Lung (tissue), 11 donors: ENCODE measurements at regions not wholly inside any gene's neighbourhood (a gene's known extent, or its start where the extent isn't known, plus 50 kb on each side); places are given as distances from the start of the nearest gene placed in this dataset.

Experiments
- ATAC-seq: fragments of 200-7000 bp; cut with Tn5 transposase; one replicate; pipeline ENCODE4 v1.9.1; 2020; ENCODE audit warnings: moderate number of reproducible peaks; ENCODE audit not compliant: insufficient read depth, low FRiP score
- DNase-seq, 3 donors: peaks; one replicate each; pipeline ENCODE4 v3.0.0-alpha.2; 2013 to 2017
- H3K27ac ChIP-seq, 2 donors: one replicate each; pipeline ENCODE4 v1.5.1; 2013; ENCODE audit warnings: mild to moderate bottlenecking in 2 of 2, moderate library complexity in 2 of 2, control low read depth in 1 of 2, inconsistent platforms in 1 of 2, low read depth in 1 of 2, low read length in 1 of 2
- H3K27me3 ChIP-seq, 3 donors: one replicate each; pipeline ENCODE4 v1.5.1; 2013; ENCODE audit warnings: low read length in 2 of 3; ENCODE audit not compliant: control insufficient read depth in 3 of 3, insufficient read depth in 3 of 3
- H3K36me3 ChIP-seq, 4 donors: one replicate each; pipeline ENCODE4 v1.5.1; 2013; ENCODE audit warnings: low read length in 4 of 4, mild to moderate bottlenecking in 1 of 4, moderate library complexity in 1 of 4; ENCODE audit not compliant: control insufficient read depth in 4 of 4, insufficient read depth in 4 of 4
- H3K4me1 ChIP-seq, 5 donors: one replicate each; pipeline ENCODE4 v1.5.1; 2013; ENCODE audit warnings: low read length in 5 of 5, mild to moderate bottlenecking in 2 of 5, moderate library complexity in 1 of 5; ENCODE audit not compliant: control insufficient read depth in 5 of 5, insufficient read depth in 5 of 5
- H3K4me3 ChIP-seq: one replicate; pipeline ENCODE4 v1.5.1; 2013; ENCODE audit warnings: mild to moderate bottlenecking, control low read depth, moderate library complexity
- H3K9ac ChIP-seq, 2 donors: one replicate each; pipeline ENCODE4 v1.5.1; 2013; ENCODE audit warnings: low read length in 2 of 2, control low read depth in 1 of 2; ENCODE audit not compliant: insufficient read depth in 1 of 2
- H3K9me3 ChIP-seq, 4 donors: one replicate each; pipeline ENCODE4 v1.5.1; 2013; ENCODE audit warnings: low read length in 3 of 4, mild to moderate bottlenecking in 1 of 4, moderate library complexity in 1 of 4; ENCODE audit not compliant: control insufficient read depth in 4 of 4, insufficient read depth in 3 of 4
- WGBS, 2 donors: extraction: QIAGEN DNeasy Blood & Tissue Kit; methylation state at CpG; one replicate each; pipeline ENCODE4 v1.1.7; 2013; 5-methylcytosine and 5-hydroxymethylcytosine counted together
- TF ChIP-seq, protein P1 (sequence below): IDR thresholded peaks from 2 replicates; pipeline ENCODE4 v1.5.1; 2012; ENCODE audit warnings: mild to moderate bottlenecking; ENCODE audit errors: control extremely low read depth, extremely low read depth
- donor health status: control.
- donor health status: control.
- donor health status: Bipolar disorder and iron deficiency.
- donor health status: healthy.
- donor health status: DM: yes; HTN: yes; CAD: no.

DNA sequence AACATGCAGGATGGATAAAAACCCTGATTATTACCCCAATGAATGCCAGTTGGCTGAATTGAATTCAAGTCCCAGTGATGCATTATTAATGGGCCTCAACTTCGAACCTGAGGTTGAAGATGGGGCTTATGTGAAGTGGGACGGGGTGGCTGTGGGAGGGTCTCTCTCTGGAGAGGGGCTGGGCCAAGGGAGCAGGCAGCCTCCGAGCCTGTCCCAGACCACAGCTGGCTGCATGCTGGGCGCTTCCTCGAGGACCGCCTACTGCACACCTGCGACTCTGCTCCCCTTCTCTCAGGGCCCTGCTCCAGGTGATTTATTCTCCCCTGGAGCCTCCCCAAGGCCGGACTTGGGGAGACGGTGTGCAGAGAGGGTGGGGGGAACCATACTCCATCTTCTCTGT is 568.3 kb downstream of the CCDC171 start:
- H3K36me3 ChIP-seq = no peaks in the 10 kb centered on the region
- H3K9ac ChIP-seq = no peak overlapping the region
- ATAC-seq (no peak), DNase-seq (no peak)
- WGBS, 2 donors = 88 to 90% methylated on average over 9 of the region's 9 CpGs
- no peak overlapping the region for H3K4me3 ChIP-seq
- no peaks in the 10 kb centered on the region for H3K9me3 ChIP-seq
- peaks cover 0 to 16% (median 0%) of the 10 kb centered on the region in 5 donors for H3K4me1 ChIP-seq
- H3K27ac ChIP-seq = no peak overlapping the region
- TF ChIP-seq, protein P1, sequence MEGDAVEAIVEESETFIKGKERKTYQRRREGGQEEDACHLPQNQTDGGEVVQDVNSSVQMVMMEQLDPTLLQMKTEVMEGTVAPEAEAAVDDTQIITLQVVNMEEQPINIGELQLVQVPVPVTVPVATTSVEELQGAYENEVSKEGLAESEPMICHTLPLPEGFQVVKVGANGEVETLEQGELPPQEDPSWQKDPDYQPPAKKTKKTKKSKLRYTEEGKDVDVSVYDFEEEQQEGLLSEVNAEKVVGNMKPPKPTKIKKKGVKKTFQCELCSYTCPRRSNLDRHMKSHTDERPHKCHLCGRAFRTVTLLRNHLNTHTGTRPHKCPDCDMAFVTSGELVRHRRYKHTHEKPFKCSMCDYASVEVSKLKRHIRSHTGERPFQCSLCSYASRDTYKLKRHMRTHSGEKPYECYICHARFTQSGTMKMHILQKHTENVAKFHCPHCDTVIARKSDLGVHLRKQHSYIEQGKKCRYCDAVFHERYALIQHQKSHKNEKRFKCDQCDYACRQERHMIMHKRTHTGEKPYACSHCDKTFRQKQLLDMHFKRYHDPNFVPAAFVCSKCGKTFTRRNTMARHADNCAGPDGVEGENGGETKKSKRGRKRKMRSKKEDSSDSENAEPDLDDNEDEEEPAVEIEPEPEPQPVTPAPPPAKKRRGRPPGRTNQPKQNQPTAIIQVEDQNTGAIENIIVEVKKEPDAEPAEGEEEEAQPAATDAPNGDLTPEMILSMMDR = no peak
- no peaks in the 10 kb centered on the region for H3K27me3 ChIP-seq

DNA sequence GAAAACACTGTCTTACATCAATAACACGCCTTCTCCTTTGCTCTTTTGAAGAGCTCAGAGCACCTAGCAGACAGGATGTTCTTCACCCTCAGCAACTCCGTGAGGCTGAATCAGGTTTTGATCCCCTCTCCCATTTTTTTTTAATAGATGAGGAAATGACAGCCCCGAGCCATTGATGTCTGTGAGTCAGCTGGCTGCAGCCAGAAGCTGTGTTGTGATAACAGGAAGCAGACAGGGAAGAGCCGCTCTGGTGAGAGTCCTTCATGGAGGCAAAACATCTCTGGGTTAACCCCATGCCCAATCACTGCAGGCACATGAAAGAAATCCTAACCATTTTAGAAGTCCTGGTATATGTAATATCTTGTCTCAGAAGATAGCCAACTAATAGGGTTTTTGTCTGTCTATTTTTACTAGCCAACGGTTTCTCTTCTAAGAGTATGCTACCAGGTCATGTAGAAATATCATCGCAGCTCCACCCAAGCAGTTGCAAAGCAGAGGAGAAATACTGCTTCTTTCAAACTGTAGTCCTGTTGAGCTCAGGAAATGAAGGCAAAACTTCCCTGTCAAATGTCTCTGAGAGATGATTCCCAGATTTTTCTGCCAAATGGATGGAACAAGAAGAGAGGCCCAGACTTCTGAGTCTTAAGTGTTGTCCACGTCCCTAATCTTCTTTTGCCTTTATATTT is 568.9 kb downstream of the CCDC171 start:
- Histone ChIP-seq H3K4me1 (peaks cover 0 to 16% (median 0%) of the 10 kb centered on the region in 5 donors), H3K9ac (no peak overlapping the region), H3K9me3 (no peaks in the 10 kb centered on the region), H3K27ac (no peak overlapping the region), H3K4me3 (no peak overlapping the region), H3K27me3 (no peaks in the 10 kb centered on the region), H3K36me3 (no peaks in the 10 kb centered on the region)
- ATAC-seq (no peak), DNase-seq (no peak)
- WGBS, 2 donors = 73 to 76% methylated on average over 7 of the region's 7 CpGs
- TF ChIP-seq, protein P1 = no peak

DNA sequence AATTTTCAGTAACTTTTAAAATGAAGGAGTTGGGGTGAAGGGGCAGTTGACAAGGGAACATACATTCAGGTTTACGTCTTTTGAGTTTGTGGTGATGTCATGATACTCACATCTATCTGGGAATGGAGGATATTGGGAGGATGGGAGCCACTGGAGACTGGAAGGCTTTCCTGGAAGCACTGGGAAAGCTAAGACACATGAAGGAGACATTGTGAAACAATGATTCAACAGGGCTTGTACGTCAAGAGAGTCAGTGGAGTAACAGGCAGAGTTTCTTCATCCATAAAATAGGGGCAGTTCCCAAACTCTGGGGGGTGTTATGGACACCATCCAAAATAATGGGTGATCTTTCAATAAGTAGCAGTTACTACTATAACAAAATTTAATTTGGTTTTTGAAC is 572.8 kb downstream of the CCDC171 start:
- no peak for ATAC-seq
- WGBS, 2 donors = 82 to 84% methylated on average over 2 of the region's 2 CpGs
- Histone ChIP-seq H3K27me3 (no peaks in the 10 kb centered on the region), H3K9ac (no peak overlapping the region), H3K4me1 (peaks cover 0 to 6% (median 0%) of the 10 kb centered on the region in 5 donors), H3K36me3 (no peaks in the 10 kb centered on the region), H3K27ac (no peak overlapping the region), H3K4me3 (no peak overlapping the region), H3K9me3 (no peaks in the 10 kb centered on the region)
- TF ChIP-seq, protein P1 = no peak
- DNase-seq = no peak

DNA sequence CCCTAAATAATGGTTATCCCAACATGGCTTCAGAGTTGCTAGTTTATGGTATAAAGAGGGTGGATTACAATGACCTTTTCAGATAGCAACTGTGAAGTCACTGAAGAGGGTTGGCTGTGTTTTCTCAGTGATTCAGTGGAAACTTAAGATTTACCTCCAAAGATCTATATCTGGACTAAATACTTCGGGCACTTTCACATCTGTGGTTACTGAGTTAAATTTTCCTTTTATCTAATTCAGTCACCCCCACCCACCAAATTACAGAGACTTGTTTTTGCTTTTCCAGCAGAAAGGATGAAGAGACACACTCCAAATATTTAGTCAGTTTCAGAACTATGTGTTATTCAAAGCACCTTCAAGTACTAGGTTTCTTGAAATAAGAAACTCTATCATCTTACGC is 573.2 kb downstream of the CCDC171 start:
- WGBS, 2 donors = 63 to 84% methylated on average over 2 of the region's 2 CpGs
- H3K4me1 ChIP-seq = peaks cover 0 to 6% (median 0%) of the 10 kb centered on the region in 5 donors
- TF ChIP-seq, protein P1 = no peak

More for the DNA sequence above, 573.2 kb downstream of the CCDC171 start:
- Histone ChIP-seq H3K9me3 (no peaks in the 10 kb centered on the region), H3K4me3 (no peak overlapping the region), H3K27ac (no peak overlapping the region), H3K9ac (no peak overlapping the region), H3K36me3 (no peaks in the 10 kb centered on the region), H3K27me3 (no peaks in the 10 kb centered on the region)
- ATAC-seq = no peak
- DNase-seq = no peak
